HG03175 (cell line): ENCODE measurements at regions not wholly inside any gene's neighbourhood (a gene's known extent, or its start where the extent isn't known, plus 50 kb on each side); places are given as distances from the start of the nearest gene placed in this dataset.
"Not testable (repeated sequence)": the region's sequence is repeated elsewhere in the genome, so short reads cannot be mapped to it uniquely, and the experiment has no call there.

ENCODE experiments used
- ATAC-seq: cut with Tn5 transposase; IDR thresholded peaks from one replicate; pipeline ENCODE4 v1.9.1; 2021; ENCODE audit warnings: mild to moderate bottlenecking, moderate library complexity; ENCODE audit not compliant: unreplicated experiment

DNA sequence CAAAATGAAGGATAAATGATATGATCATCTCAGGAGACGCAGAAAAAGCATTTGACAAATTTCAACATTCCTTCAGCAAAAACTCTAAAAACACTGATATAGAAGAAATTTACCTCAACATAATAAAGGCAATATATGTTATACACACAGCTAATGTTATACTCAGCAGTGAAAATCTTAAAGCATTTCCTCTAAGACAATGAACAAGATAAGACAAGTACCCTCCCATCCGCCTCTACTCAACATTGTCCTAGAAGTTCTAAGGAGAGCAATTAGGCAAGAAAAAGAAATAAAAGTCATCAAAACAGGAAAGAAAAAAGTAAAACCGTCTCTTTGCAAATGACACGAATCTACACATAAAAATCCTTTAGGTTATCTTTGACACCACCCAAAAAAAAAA, 1432.8 kb downstream of the CDH11 start:
- ATAC-seq: no peak

DNA sequence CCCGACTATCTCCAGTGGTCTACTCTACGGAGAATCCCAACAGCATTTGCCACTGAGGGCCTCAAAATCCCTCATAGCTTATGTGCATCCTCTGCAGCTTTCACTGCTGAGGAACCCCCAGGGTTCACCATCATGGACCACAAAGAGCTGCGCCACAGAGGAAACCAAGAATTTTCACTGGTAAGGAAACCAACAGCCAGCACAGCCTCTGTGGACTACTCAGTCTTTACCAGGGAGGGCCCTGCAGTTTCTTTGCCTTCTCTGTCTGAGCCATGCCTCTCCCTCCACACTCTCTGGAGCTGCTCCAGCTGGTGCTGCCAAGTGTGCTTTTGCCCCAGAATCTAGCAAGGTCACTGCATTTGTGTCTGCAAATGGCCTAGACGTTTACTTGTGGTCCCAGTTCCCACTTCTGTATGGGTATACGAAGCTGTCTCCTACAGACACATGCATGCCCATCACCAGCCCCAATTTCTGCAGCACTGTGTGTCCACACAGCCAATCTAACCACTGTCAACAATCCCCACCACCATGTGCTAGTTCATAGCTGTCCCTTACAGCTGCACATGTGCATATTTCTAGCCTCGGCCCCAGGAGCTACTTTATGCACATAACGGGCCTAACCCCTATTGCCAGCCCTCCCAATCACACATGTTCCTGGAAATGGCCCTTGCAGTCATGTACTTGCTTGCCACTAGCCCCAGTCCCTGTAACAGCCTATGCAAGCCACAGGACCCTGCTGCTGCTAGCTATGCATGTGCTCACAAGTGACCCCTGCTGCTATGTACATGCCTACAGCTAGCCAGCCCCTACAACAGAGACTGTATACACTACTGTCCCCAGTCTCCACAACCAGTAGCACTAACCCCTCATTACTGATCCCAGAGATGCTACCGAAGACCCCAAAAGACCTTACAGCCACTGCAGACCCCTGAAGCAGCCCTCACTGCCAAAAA, 1437.4 kb downstream of the CDH11 start:
- no peak for ATAC-seq

GRCh38 chr16:63682844-63683243, 1439.0 kb downstream of the CDH11 start:
- ATAC-seq: no peak

- no peak for ATAC-seq
Observed at GRCh38 chr16:63672493-63672892, 1449.4 kb downstream of the CDH11 start.

- ATAC-seq: no peak
Observed at GRCh38 chr16:63663155-63663554, 1458.7 kb downstream of the CDH11 start.

DNA sequence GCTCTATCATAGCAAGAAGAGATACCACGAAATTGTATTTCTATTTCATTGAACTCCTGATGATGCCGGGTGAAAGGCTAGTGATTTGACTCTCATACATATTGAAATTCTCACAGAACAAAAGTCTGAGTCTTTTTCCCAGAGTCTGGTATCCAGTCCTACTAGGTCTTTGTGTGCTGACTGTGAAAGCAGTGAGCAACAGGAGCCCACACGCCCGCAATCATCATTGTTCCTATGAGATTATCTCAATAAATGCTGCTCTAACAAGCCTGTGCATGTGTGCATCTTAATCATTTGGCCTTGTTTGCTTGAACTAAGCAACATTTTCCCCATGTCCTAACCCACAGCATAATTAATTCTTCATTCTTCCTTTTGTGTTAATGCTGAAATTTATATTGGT, 1466.0 kb downstream of the CDH11 start:
- no peak for ATAC-seq

GRCh38 chr16:63653044-63653839, 1468.6 kb downstream of the CDH11 start:
- no peak for ATAC-seq

- no peak for ATAC-seq
Observed at GRCh38 chr16:63652091-63652490, 1469.8 kb downstream of the CDH11 start.

DNA sequence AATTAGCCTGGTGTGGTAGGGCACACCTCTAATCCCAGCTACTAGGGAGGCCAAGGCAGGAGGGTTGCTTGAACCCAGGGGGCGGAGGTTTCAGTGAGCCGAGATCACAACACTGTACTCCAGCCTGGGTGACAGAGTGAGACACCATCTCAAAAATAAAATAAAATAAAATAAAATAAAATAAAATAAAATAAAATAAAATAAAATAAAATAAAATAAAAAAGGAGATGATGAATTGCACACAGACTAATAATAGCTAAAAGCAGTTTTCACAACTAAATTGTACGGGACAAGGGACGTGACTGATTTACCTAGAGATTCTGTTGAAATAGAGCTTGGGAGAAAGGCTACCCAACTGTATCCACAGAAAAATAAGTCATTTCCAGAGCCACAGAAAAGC, 1471.3 kb downstream of the CDH11 start:
- ATAC-seq: no peak

- not testable (repeated sequence) for ATAC-seq
Observed at GRCh38 chr16:63633706-63634445, 1488.0 kb downstream of the CDH11 start.

- ATAC-seq: no peak
Observed at GRCh38 chr16:63629272-63629671, 1492.6 kb downstream of the CDH11 start.

- ATAC-seq: no peak
Observed at GRCh38 chr16:63628812-63629211, 1493.1 kb downstream of the CDH11 start.

- ATAC-seq: no peak
Observed at GRCh38 chr16:63625126-63625525, 1496.7 kb downstream of the CDH11 start.

DNA sequence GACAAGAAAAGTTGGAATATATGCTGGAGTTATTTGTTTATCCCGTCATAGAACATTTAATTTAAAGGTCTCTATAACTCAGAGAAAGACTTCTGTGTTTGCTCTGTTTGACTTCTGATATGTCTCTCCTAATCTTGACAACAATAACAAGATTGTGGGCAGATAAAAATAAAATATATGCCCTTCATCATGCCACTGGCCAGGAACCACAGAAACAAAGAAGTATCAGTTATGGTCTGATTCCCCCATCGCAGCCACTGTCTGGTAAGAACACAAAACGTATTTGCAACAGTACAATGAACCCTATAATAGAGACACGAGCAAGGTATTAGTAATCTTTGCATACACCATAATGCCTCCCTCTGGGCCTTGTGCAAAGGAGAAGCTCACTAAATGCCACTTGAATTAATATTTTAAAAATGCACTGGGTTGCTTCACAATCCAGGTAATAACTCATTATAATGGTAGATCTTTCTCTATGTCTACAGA, 1498.3 kb downstream of the CDH11 start:
- ATAC-seq: no peak

DNA sequence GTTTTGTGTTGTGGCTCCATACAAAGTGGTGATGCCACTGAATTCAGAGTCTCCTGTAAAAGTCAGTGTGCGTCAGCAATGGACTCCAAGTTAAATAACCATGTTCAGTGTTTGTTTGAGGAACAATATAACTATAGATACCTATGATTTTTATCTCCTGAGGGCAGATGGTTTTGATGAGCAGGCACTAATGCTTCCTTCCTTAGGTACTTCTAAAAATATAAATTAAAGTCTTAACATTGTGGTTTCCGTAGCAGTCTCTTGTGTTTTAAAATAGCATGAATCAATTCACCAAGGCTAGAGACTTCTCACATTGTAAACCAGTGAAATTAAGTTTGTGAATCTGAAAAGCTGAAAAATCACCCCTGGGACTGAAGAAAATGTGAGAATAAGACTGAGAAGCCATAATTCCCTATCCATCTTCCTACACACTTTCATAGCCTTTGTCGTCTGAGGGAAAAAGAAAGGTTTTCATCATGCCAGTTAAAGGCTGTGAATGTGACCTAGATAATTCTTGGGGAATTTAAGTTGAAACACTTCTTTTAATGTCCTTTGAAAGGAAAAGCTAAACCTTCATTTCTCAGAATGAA, 1502.9 kb downstream of the CDH11 start:
- no peak for ATAC-seq

DNA sequence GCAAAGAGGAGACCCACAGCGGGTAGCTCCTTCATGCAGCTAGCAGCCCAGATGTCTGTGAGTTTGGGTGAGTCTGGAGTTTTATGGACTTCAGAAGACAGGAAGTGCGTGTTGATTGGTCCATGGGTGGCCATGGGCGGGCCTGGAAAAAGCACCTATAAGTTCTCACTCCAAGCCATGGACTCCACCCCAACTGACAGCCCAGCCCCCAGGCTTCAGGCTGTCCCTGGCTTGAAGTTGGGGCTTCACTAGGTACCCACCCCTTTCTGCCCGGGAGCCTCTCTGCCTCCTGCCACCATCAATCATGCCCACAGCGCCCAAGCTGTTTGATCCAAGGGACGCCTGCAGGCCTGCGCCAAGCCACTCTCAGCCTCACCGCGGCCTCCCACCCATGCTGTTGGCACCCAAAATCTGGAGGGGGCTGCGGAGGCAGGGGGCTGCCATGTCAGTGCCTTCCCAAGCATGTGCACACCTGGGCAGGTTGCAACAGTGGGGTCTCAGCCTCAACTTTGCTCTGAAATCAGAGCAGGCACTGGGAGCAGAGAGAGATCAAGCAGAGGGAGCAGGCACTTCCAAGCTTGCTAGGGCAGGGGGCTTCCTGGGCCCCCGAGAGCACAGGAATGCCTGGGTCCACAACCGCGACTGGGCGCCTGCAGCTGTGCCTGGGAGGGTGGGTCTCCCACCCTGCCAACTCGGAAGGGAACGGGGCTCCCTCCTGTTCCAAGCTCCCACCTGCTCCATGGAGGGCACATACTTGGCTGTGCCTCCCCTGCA, 1503.7 kb downstream of the CDH11 start:
- ATAC-seq: no peak

- no peak for ATAC-seq
Observed at GRCh38 chr16:63617047-63617989, 1504.5 kb downstream of the CDH11 start.

DNA sequence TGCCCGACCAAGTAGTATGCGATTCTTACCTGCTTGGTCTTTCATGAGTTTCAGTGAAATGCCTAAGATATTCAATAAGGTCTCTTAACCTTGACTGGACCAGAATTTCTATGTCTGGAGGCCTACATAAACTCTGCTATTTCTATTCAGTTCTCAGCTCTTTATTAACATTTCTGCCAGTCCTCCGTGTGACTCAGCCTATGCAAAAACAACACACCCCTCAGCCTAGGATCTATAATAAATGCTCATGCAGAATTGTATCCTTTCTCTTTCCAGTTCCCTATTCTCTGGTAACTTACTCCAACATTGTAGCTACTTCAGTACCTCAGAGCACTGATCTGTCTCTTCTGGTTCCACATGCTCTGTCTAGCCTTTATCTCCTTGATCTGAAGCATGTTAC, 1507.4 kb downstream of the CDH11 start:
- no peak for ATAC-seq

- ATAC-seq: no peak
Observed at GRCh38 chr16:63613701-63614100, 1508.2 kb downstream of the CDH11 start.
